Thoracic aorta (tissue), 2 donors: ENCODE measurements at regions not wholly inside any gene's neighbourhood (a gene's known extent, or its start where the extent isn't known, plus 50 kb on each side); places are given as distances from the start of the nearest gene placed in this dataset.

Source experiments
- ATAC-seq: fragments of 150-250 bp; one replicate; pipeline ENCODE4 v1.8.0; 2017; ENCODE audit warnings: low read depth; ENCODE audit not compliant: insufficient number of reproducible peaks, low FRiP score
- DNase-seq: peaks from one replicate; pipeline ENCODE4 v3.0.0-alpha.2; 2020; ENCODE audit warnings: low spot score
- H3K27ac ChIP-seq, 2 donors: fragments of 200-600 bp; sonication (generic); 1 replicate in 1 of 2; 2 replicates in 1 of 2; pipeline ENCODE4 v1.5.1; 2016; ENCODE audit warnings: mild to moderate bottlenecking in 2 of 2, moderate library complexity in 2 of 2
- H3K27me3 ChIP-seq: fragments of 200-600 bp; sonication (generic); replicated peaks from 2 replicates; pipeline ENCODE4 v1.6.0; 2016; ENCODE audit warnings: mild to moderate bottlenecking; ENCODE audit not compliant: insufficient read depth
- H3K36me3 ChIP-seq: fragments of 200-600 bp; sonication (generic); one replicate; pipeline ENCODE4 v1.5.1; 2016
- H3K4me1 ChIP-seq, 2 donors: fragments of 200-600 bp; sonication (generic); 1 replicate in 1 of 2; 2 replicates in 1 of 2; pipeline versions ENCODE4 v1.5.1 to v1.6.0; 2016; ENCODE audit warnings: low read depth in 2 of 2, mild to moderate bottlenecking in 1 of 2; ENCODE audit not compliant: control insufficient read depth in 1 of 2
- H3K4me3 ChIP-seq: fragments of 200-600 bp; sonication (generic); 2 replicates; pipeline ENCODE4 v1.5.1; 2016; ENCODE audit warnings: mild to moderate bottlenecking
- H3K9me3 ChIP-seq: fragments of 200-600 bp; sonication (generic); 2 replicates; pipeline ENCODE4 v1.5.1; 2016
- TF ChIP-seq, protein P1 (sequence below): fragments of 200-600 bp; sonication (generic); IDR thresholded peaks from one replicate; pipeline ENCODE4 v1.5.1; 2019; ENCODE audit warnings: antibody characterized with exemption

DNA sequence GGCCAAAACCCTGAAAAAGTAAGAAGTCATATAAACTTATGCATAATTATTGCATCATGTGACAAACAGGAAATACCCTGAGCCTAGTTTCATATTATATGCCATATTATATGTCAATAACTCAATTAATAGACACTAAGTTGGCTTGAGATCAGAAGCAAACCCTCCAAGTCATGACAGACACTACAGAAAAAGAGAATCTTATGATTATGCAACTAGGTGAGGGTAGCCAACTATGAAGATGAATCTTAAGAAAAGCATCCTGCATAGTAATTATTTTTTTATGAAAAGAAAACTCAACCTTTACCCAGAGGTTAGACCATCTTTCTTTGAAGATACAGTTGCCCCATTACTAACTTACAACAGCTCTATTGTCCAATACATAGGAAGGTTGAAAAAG, 192.4 kb upstream of the VEPH1 start:
- no peak for ATAC-seq
- TF ChIP-seq, protein P1, sequence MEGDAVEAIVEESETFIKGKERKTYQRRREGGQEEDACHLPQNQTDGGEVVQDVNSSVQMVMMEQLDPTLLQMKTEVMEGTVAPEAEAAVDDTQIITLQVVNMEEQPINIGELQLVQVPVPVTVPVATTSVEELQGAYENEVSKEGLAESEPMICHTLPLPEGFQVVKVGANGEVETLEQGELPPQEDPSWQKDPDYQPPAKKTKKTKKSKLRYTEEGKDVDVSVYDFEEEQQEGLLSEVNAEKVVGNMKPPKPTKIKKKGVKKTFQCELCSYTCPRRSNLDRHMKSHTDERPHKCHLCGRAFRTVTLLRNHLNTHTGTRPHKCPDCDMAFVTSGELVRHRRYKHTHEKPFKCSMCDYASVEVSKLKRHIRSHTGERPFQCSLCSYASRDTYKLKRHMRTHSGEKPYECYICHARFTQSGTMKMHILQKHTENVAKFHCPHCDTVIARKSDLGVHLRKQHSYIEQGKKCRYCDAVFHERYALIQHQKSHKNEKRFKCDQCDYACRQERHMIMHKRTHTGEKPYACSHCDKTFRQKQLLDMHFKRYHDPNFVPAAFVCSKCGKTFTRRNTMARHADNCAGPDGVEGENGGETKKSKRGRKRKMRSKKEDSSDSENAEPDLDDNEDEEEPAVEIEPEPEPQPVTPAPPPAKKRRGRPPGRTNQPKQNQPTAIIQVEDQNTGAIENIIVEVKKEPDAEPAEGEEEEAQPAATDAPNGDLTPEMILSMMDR: no peak
- Histone ChIP-seq H3K36me3 (no peaks in the 10 kb centered on the region), H3K9me3 (no peaks in the 10 kb centered on the region), H3K27ac (no peak overlapping the region), H3K4me1 (no peaks in the 10 kb centered on the region), H3K27me3 (no peaks in the 10 kb centered on the region), H3K4me3 (no peak overlapping the region)
- DNase-seq: no peak

DNA sequence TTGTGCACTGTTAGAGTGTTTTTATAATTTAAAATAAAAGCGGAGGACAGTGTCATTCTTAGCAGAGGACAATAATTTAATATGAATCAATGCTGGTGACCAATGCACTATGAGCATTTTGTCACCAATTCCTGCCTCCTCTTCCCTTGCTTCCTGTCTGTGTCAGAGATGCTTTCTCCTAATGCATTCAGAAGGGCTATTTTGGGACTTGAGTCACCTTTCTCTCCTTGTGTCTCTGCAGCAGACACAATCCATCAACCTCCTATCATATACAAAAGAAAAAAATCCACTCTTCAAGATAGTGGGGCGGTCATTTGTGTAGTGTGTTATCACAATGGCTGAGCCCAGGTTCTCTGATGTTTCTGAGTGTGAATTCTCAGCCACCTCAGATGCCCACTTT, 191.9 kb upstream of the VEPH1 start:
- H3K36me3 ChIP-seq: no peaks in the 10 kb centered on the region
- H3K27me3 ChIP-seq: no peaks in the 10 kb centered on the region
- TF ChIP-seq, protein P1: no peak
- H3K9me3 ChIP-seq: no peaks in the 10 kb centered on the region
- no peak overlapping the region for H3K4me3 ChIP-seq
- DNase-seq (no peak), ATAC-seq (no peak)
- H3K27ac ChIP-seq: no peak overlapping the region
- H3K4me1 ChIP-seq: no peaks in the 10 kb centered on the region

DNA sequence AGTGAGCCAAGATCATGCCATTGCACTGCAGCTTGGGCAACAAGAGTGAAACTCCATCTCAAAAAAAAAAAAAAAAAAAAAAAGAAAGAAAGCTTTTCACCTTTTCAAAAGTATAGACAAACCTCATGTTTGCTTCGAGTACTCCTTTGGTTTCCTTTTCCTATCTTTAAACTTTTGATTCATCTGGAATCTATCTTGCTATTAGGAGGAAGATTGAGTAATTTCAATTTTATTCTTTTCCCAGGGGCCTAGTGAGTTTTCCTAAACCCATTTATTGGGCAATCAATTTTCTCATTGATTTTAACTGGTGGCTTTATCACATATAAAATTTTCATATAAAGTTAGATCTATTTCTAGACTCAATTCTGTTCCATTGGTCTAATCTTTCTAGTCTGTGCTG, 190.5 kb upstream of the VEPH1 start:
- ATAC-seq: no peak

DNA sequence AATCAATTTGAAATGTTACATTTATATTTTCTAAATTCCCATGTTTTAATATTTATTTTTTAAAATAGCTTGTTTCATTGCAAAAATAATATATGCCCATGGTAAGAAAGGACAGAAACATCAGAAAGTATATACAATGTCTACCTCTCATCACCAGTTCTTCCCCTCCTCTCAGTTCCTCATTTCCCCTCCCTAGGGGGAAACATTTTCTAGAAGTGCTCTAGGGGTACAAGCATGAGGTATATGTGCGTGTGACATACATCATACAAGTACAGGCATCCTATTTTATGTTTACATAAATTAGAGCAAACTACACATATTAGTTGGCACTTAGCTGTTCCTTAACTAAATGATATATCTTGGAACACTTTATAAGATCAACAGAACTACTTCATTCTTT, 189.3 kb upstream of the VEPH1 start:
- H3K27ac ChIP-seq: no peak overlapping the region
- no peak overlapping the region for H3K4me3 ChIP-seq
- H3K4me1 ChIP-seq: no peaks in the 10 kb centered on the region
- no peaks in the 10 kb centered on the region for H3K27me3 ChIP-seq
- no peak for DNase-seq
- no peak for ATAC-seq
- H3K36me3 ChIP-seq: no peaks in the 10 kb centered on the region
- no peaks in the 10 kb centered on the region for H3K9me3 ChIP-seq
- TF ChIP-seq, protein P1: no peak

More for the DNA sequence above, 190.5 kb upstream of the VEPH1 start:
- Histone ChIP-seq H3K36me3 (no peaks in the 10 kb centered on the region), H3K4me3 (no peak overlapping the region), H3K27ac (no peak overlapping the region), H3K4me1 (no peaks in the 10 kb centered on the region), H3K27me3 (no peaks in the 10 kb centered on the region), H3K9me3 (no peaks in the 10 kb centered on the region)
- TF ChIP-seq, protein P1: no peak
- no peak for DNase-seq

DNA sequence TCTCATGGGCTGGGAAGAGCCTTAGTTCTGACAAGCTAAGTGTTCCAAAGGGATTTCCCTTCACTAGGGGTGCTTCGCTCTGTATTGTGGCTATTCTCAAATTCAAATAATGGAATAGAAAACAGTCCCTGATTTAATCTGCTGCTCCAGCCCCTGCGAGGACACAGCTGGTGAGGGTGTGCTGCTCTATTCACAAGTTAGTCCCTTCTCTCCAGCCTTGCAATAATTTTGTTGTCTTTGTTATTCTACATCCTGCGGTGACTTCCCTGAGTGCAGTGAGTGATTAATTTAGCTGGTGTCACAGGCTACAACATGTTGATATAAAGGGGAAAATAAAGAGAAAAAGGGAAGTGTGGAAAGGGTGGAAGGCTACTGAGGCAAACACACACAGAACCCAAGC, 180.5 kb upstream of the VEPH1 start:
- Histone ChIP-seq H3K27me3 (no peaks in the 10 kb centered on the region), H3K4me1 (no peaks in the 10 kb centered on the region), H3K27ac (no peak overlapping the region), H3K4me3 (no peak overlapping the region), H3K36me3 (no peaks in the 10 kb centered on the region), H3K9me3 (peaks cover 2% of the 10 kb centered on the region)
- TF ChIP-seq, protein P1: no peak
- no peak for ATAC-seq
- DNase-seq: no peak
